Activated naive CD4-positive, alpha-beta T cell treated with Interleukin-2 at 50 U/mL for 16 hours (primary cell): ENCODE measurements at regions not wholly inside any gene's neighbourhood (a gene's known extent, or its start where the extent isn't known, plus 50 kb on each side); places are given as distances from the start of the nearest gene placed in this dataset.

Experiments used
- DNase-seq: peaks from one replicate; pipeline ENCODE4 v3.0.0-alpha.2; 2020

- DNase-seq: no peak
Measured at GRCh38 chr1:14220324-14220723, 378.2 kb upstream of the KAZN start.

GRCh38 chr1:14220811-14221210, 377.7 kb upstream of the KAZN start:
- no peak for DNase-seq

DNA sequence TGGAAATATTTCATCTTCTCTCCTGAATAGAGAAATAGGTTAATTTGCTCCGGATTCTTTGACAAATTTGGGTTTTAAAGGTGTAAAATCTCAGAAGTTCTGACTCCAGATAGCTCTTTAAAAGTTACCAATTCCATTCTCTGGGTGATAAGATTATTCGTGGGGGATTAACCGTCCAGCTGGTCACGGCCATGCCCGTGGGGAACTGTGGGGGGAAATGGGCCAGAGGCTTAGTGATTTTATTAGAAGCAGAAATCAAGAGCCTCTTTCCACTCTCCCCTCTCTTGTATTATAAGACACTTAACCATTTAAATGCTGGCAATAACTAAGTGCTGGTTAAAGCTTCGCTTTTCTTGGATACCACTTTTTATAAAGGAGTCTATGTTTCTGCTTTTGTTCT, 376.4 kb upstream of the KAZN start:
- DNase-seq: no peak

GRCh38 chr1:14228677-14229076, 369.8 kb upstream of the KAZN start:
- DNase-seq: no peak

DNA sequence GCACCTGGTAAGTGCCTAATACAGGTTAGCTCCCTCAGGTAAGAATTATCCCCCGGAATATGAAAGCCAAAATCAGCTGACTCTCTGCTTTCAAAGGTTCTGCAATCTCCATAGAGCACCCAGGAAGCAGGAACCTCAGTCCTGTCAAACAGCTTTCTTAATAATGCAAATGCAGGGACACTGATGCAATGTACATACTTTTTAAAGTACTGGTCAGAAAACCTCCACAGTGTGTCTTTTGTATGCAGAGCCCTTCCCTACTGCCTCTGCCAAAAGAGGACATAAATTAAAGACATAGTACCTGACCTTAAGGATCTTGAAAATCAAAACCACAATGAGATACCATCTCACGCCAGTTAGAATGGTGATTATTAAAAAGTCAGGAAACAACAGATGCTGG, 365.0 kb upstream of the KAZN start:
- DNase-seq: no peak

DNA sequence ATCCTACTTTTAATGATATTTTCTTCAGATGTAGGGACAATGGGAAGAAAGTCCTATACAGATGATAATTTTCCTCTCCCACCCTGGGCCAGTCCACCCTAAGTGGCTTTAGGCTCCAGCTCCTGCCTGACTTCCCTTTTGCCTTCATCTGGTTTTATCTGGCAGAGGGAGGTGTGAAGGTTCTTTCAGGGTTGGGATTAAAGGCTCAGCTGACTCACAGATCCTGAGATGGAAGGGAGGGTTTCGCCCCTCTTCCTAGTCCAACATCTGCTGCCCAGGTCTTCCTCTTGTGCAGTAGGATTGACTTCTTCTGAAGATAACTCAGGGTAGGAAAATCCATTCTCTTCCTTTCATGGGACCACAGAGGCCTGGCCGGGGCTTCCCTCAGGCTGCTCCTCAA, 362.4 kb upstream of the KAZN start:
- no peak for DNase-seq

DNA sequence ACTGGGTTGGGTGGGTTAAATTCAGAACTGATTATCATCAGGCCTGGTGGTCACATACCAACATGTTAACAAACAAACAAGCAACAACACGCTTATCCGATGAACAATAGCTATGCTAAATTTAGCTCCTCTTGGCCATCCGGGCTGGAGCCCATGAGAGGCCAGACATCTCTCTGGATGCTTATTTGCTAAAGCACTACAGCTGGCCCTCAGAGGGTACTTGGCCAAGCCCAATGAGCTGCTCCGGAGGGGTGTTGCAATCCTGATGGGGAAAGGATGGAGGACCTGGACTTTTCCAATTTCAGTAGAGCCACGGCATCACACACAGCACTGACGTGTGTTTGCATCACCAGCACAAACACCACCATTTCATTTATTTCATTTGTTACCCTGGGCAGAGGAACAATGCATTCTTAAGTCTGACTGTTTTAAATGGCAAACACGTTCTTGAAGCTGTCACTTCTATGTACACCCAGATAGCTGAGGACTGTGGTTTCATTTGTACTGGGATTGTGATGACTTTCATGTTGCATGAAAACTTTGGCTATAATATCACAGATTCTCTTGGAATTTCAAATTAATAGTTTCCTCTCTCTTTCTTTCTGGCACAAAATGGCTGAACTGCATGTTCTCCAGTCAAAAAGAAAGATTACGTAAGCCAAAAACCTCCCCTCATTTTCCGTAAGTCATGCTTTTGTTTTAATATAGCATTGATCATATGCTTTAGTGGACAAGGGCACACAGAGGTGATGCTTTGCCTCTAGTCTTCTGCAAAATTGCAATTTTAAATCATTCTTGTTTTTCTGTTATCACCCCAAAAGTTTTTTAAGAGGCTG, 359.8 kb upstream of the KAZN start:
- DNase-seq: no peak

- DNase-seq: no peak
Measured at GRCh38 chr1:14240265-14240664, 358.2 kb upstream of the KAZN start.

DNA sequence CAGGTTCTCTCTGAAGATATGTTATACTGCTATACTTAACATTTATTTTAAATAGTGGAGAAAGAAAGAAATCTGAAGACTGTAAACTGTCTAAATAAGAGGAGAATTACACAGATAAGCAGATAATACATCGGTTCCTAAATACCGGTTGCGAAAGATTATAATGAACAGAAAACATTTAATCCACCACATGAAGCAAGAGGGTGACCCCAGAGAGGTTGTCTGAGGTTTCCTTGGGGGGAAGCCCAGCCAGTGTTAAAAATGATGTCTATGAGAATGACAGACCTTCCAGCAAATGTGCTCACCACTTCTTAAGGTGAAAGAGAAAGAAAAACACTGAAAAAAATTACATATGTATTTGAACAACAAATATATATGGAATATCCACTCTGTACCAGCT, 356.4 kb upstream of the KAZN start:
- DNase-seq: no peak

DNA sequence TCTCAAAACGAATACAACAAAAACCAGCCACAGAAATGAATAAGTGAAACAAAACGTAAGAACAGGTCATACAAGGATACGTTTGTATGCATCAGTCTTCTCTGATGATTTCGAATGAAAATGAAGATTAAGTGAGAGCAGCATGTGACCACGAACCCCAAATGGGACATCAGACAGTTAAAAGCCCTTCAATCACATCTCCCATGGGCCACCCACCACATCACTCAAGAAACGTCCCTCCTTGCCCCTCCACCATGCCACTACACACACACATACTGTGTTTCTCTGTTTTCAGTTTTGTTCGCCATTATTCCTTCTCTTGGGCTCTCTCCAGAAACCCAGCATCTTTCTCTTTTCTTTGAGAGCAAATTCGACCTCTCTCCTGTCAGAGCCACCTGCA, 355.6 kb upstream of the KAZN start:
- no peak for DNase-seq

DNA sequence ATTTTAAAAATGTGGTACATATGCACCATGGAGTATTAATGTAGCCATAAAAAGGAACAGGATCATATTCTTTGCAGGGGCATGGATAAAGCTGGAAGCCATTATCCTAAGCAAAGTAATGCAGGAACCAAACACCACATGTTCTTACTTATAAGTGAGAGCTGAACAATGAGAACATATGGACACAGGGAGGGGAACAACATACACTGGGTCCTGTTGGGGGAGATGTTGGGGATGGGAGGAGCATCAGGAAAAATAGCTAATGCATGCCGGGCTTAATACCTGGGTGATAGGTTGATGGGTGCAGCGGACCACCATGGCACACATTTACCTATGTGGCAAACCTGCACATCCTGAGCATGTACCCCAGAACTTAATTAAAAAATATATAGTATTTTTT, 352.5 kb upstream of the KAZN start:
- no peak for DNase-seq

- no peak for DNase-seq
Measured at GRCh38 chr1:14246471-14246870, 352.0 kb upstream of the KAZN start.

DNA sequence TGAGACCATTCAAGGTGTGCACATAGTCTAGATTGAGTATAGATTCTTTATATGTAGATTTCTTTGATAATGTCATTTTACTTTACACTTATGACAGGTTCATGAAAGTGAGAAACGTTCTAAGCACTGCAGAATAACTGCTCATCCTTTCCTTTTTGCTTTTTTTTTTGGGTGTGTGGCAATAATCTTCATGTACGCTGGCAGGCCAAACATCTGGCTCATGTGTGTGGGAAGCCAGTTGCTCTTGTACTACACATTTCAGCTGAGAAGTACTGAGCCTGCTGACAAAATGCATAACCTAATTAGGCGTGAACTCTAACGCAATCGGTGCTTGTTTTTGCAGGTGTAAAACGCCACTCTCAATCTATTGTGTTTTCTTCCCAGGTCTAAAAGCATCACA, 350.8 kb upstream of the KAZN start:
- DNase-seq: no peak

GRCh38 chr1:14251871-14252270, 346.6 kb upstream of the KAZN start:
- no peak for DNase-seq

DNA sequence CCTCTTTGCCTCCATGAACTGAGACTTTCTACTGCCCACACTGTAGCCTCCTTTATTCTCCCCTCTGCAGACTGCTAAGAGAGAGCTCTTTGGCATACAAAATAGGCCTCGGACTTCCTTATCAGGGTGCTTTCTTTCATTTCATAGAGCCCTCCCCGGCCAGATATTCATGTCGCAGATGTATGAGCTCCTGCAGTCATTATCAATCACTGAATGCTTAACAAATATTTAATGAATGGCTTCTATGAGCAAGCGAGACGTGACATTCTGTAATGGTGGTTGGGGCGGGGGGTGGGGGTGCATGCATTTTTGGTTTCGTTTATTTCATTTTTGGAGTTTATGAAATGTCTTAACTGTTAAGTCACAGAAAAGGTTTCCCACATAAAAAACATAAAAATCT, 344.8 kb upstream of the KAZN start:
- no peak for DNase-seq

- no peak for DNase-seq
Measured at GRCh38 chr1:14254251-14254650, 344.2 kb upstream of the KAZN start.

DNA sequence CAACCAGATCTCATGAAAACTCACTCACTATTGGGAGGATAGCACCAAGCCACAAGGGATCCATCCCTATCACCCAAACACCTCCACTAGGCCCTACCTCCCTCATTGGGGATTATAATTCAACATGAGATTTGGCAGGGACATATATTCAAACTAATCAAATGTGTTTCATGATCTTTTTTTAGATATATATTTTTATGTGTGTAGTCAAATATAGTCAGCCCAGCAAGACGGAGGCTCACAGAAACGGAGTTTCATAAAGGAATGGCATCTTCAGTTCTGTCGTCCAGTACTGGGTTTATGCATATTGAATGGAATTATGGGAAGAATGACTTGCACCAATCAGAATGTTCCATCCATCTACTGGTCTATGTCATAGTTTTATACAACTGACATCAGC, 343.3 kb upstream of the KAZN start:
- no peak for DNase-seq

GRCh38 chr1:14255711-14256110, 342.8 kb upstream of the KAZN start:
- DNase-seq: no peak

- DNase-seq: no peak
Measured at GRCh38 chr1:14259191-14259757, 339.2 kb upstream of the KAZN start.

DNA sequence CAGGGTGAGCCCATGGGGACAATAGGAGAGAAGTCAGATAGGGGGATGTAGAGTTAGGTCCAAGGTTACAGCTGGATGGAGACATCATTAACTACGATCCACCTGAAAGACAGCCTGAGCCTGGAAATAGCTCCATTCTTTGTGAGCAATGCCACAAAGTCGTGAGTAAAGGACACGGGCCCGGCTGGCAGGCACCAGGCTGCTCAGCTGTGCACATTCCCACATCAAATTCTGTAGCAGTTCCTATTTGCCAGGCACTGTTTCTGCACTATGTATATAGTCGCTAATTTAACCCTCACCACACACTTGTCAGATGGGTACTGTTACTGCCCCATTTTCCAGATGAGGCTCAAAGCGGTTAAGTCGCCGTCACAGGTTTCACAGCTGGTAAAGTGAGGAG, 338.0 kb upstream of the KAZN start:
- DNase-seq: no peak

DNA sequence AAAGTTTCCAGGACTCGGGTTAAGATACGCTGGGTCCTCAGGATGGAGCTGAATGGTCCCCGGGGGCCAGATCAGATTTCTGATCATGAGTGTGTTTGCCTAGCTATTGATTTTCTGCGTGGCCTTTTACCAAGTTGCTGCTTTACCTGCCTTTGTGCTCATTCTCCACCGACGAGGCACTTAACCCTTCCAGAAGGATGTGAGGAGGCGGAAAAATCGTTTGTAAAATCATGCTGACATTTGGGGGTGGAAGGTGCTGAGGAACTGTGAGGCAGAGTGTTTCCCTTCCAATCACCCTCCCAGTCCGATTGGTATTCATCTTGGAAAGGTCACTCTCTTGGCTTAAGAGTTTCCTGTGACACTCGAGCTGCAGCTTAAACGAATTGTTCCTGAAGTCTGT, 337.1 kb upstream of the KAZN start:
- DNase-seq: no peak

GRCh38 chr1:14262637-14263036, 335.8 kb upstream of the KAZN start:
- DNase-seq: no peak

GRCh38 chr1:14263225-14263624, 335.3 kb upstream of the KAZN start:
- no peak for DNase-seq

DNA sequence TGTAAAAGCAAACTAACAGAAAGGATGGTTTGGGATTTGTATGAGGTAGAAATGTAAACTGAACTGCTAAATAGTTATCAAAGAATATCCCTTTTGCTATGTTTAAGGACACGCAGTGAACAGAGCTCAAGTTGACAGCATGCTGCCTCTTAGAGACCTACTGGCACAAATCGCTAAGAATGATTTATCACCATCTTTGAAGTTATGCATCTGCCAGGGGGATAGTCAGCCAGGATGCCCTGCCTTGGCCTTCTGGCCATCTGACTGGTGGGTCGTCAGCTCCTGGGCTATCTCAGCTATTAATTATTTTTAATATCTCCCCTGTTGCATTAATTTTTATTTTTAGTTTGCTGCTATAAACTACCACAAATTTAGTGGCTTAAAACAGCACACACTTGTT, 334.8 kb upstream of the KAZN start:
- no peak for DNase-seq

DNA sequence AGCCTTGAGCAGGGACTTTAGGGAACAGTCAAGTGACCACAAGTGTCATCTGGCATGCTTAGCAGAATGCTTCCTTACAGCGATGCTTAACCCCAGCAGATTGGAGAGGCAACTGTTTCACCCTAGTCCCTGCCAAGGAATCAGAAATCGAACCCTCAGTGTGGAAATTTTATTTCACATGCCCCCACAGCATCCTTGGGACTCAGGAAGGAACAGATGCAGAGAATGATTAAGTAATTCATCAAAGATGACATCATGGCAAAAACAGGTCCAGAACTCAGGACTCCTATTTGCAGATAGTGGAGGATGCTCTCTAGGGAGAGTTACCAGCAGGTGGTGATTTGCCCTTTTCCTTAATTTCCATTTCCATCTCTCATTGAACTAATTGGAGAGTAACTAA, 333.0 kb upstream of the KAZN start:
- no peak for DNase-seq
